IMR-90 (cell line): ENCODE measurements at regions not wholly inside any gene's neighbourhood (a gene's known extent, or its start where the extent isn't known, plus 50 kb on each side); places are given as distances from the start of the nearest gene placed in this dataset.

Experiments
- ATAC-seq: fragments of 200-7000 bp; cut with Tn5 transposase; 2 replicates; pipeline ENCODE4 v1.9.1; 2020; ENCODE audit warnings: low read depth, mild to moderate bottlenecking, moderate library complexity
- BruUV-seq: library from RNA; stranded (reverse); fragments of 400-500 nt; replicated peaks from 2 replicates; lab custom pipeline; 2021; lab: Mats Ljungman, UMichigan
- CTCF ChIA-PET: fragments of 300-600 bp; formaldehyde crosslinking; extraction: SDS; loops from one replicate; lab custom pipeline; 2021; ENCODE audit warnings: antibody characterized with exemption; lab: Yijun Ruan, JAX
- POLR2A ChIA-PET: fragments of 300-600 bp; sonication (Branson Sonifier 250); formaldehyde crosslinking; loops from one replicate; lab custom pipeline; 2022; ENCODE audit warnings: antibody characterized with exemption; ENCODE audit not compliant: unreplicated experiment; lab: Charles Lee
- DNase-seq: peaks from one replicate; pipeline ENCODE4 v3.0.0; 2013
- H2AFZ ChIP-seq: replicated peaks from 2 replicates; pipeline ENCODE3; 2013; ENCODE audit warnings: low read length, mild to moderate bottlenecking; ENCODE audit not compliant: poor library complexity
- H2AK5ac ChIP-seq: 2 replicates; pipeline ENCODE4 v1.6.1; 2013; ENCODE audit warnings: low read depth, low read length, inconsistent platforms
- H2AK9ac ChIP-seq: replicated peaks from 2 replicates; pipeline ENCODE3; 2013; ENCODE audit warnings: mild to moderate bottlenecking, low read depth, low read length, moderate library complexity; ENCODE audit not compliant: poor library complexity
- H2BK120ac ChIP-seq: 2 replicates; pipeline ENCODE4 v1.6.1; 2013; ENCODE audit warnings: low read depth, low read length, inconsistent platforms
- H2BK15ac ChIP-seq: 3 replicates; pipeline ENCODE4 v1.6.1; 2013; ENCODE audit warnings: low read depth, low read length, inconsistent platforms
- H2BK20ac ChIP-seq: 2 replicates; pipeline ENCODE4 v1.6.1; 2013; ENCODE audit warnings: low read depth, mild to moderate bottlenecking, inconsistent platforms, low read length, moderate library complexity
- H2BK5ac ChIP-seq: 2 replicates; pipeline ENCODE4 v1.6.1; 2013; ENCODE audit warnings: mild to moderate bottlenecking, low read depth, low read length, inconsistent platforms; ENCODE audit not compliant: poor library complexity, severe bottlenecking
- H3K14ac ChIP-seq: replicated peaks from 2 replicates; pipeline ENCODE4 v1.6.1; 2013; ENCODE audit warnings: low read depth, low read length, inconsistent platforms
- H3K18ac ChIP-seq: 2 replicates; pipeline ENCODE4 v1.6.1; 2013; ENCODE audit warnings: low read depth, low read length, control low read depth
- H3K23ac ChIP-seq: 2 replicates; pipeline ENCODE4 v1.6.1; 2013; ENCODE audit warnings: low read depth, low read length, inconsistent platforms
- H3K27ac ChIP-seq: 2 replicates; pipeline ENCODE4 v1.5.1; 2013; ENCODE audit warnings: mild to moderate bottlenecking, control low read depth, low read length; ENCODE audit not compliant: insufficient read depth
- H3K27me3 ChIP-seq: 2 replicates; pipeline ENCODE4 v1.6.1; 2013; ENCODE audit warnings: low read length; ENCODE audit not compliant: control insufficient read depth, insufficient read depth
- H3K36me3 ChIP-seq: 2 replicates; pipeline ENCODE4 v1.6.1; 2013; ENCODE audit warnings: low read length, mixed read lengths; ENCODE audit not compliant: control insufficient read depth, insufficient read depth
- H3K4ac ChIP-seq: 2 replicates; pipeline ENCODE4 v1.6.1; 2013; ENCODE audit warnings: low read depth, low read length, inconsistent platforms
- H3K4me1 ChIP-seq: 2 replicates; pipeline ENCODE4 v1.6.1; 2013; ENCODE audit warnings: low read length, mixed read lengths; ENCODE audit not compliant: control insufficient read depth, insufficient read depth
- H3K4me2 ChIP-seq: 2 replicates; pipeline ENCODE4 v1.6.1; 2013; ENCODE audit warnings: low read depth, mild to moderate bottlenecking, control low read depth, low read length, moderate library complexity
- H3K4me3 ChIP-seq: 2 replicates; pipeline ENCODE4 v1.5.1; 2013; ENCODE audit warnings: low read depth, mild to moderate bottlenecking, control low read depth, low read length, moderate library complexity; ENCODE audit not compliant: insufficient read depth
- H3K56ac ChIP-seq: 2 replicates; pipeline ENCODE4 v1.6.1; 2013; ENCODE audit warnings: low read length, inconsistent platforms; ENCODE audit not compliant: insufficient read depth; ENCODE audit errors: extremely low read depth
- H3K79me1 ChIP-seq, 2 experiments: 2 replicates each; pipeline ENCODE4 v1.6.1; 2013; ENCODE audit warnings: low read length in 2 of 2, inconsistent platforms in 1 of 2, low read depth in 1 of 2
- H3K9ac ChIP-seq: 2 replicates; pipeline ENCODE4 v1.6.1; 2013; ENCODE audit warnings: low read depth, low read length, control low read depth
- H3K9me1 ChIP-seq: 2 replicates; pipeline ENCODE4 v1.6.1; 2013; ENCODE audit warnings: low read length, inconsistent platforms; ENCODE audit not compliant: insufficient read depth
- H3K9me3 ChIP-seq: 2 replicates; pipeline ENCODE4 v1.6.1; 2013; ENCODE audit warnings: low read length; ENCODE audit not compliant: control insufficient read depth, insufficient read depth
- H4K20me1 ChIP-seq: 2 replicates; pipeline ENCODE4 v1.6.1; 2013; ENCODE audit warnings: low read length, inconsistent platforms; ENCODE audit not compliant: insufficient read depth
- H4K5ac ChIP-seq: 2 replicates; pipeline ENCODE4 v1.6.1; 2013; ENCODE audit warnings: mild to moderate bottlenecking, low read depth, low read length, control low read depth
- H4K8ac ChIP-seq, 2 experiments: 2 replicates each; pipeline ENCODE4 v1.6.1; 2013; ENCODE audit warnings: low read depth in 2 of 2, low read length in 2 of 2, control low read depth in 1 of 2, inconsistent platforms in 1 of 2
- H4K91ac ChIP-seq: 2 replicates; pipeline ENCODE4 v1.6.1; 2013; ENCODE audit warnings: low read depth, low read length, inconsistent platforms; ENCODE audit not compliant: insufficient read depth
- BHLHE40 ChIP-seq: fragments of 150-350 bp; IDR thresholded peaks from 2 replicates; pipeline ENCODE4 v1.6.1; 2016; ENCODE audit warnings: mild to moderate bottlenecking, low read depth, low read length
- CEBPB ChIP-seq: IDR thresholded peaks from 2 replicates; pipeline ENCODE4 v1.6.1; 2012; ENCODE audit warnings: low read depth, low read length, improper control_type of control experiment
- CHD1 ChIP-seq: IDR thresholded peaks from 2 replicates; pipeline ENCODE4 v1.6.1; 2012; ENCODE audit warnings: low read depth, low read length, improper control_type of control experiment
- FOS ChIP-seq: fragments of 150-350 bp; IDR thresholded peaks from 2 replicates; pipeline ENCODE4 v1.6.1; 2016; ENCODE audit warnings: low read depth, low read length
- MAFK ChIP-seq: IDR thresholded peaks from 2 replicates; pipeline ENCODE4 v1.6.1; 2012; ENCODE audit warnings: low read depth, low read length, improper control_type of control experiment
- MAZ ChIP-seq: IDR thresholded peaks from 2 replicates; pipeline ENCODE4 v1.6.1; 2012; ENCODE audit warnings: low read depth, mild to moderate bottlenecking, low read length, improper control_type of control experiment, moderate library complexity, borderline replicate concordance
- POLR2A ChIP-seq: IDR thresholded peaks from 2 replicates; pipeline ENCODE4 v1.6.1; 2012; ENCODE audit warnings: mild to moderate bottlenecking, low read depth, low read length
- RCOR1 ChIP-seq: IDR thresholded peaks from 2 replicates; pipeline ENCODE4 v1.6.1; 2012; ENCODE audit warnings: mild to moderate bottlenecking, low read length, improper control_type of control experiment; ENCODE audit not compliant: insufficient replicate concordance
- RFX5 ChIP-seq: IDR thresholded peaks from 2 replicates; pipeline ENCODE4 v1.8.0; 2012; ENCODE audit warnings: low read depth, mild to moderate bottlenecking, low read length, moderate library complexity
- WGBS, 2 experiments: methylation state at CpG; one replicate each; pipeline versions ENCODE4 v1.1.5 to v1.1.7; 2013; ENCODE audit warnings: missing lambda C conversion rate in 2 of 2; ENCODE audit not compliant: insufficient read length in 1 of 2; ENCODE audit errors: extremely low coverage in 2 of 2; 5-methylcytosine and 5-hydroxymethylcytosine counted together
- dilution Hi-C: fragments of 300-500 bp; cut with HindIII; formaldehyde crosslinking; loops from one replicate; pipeline ENCODE4 v1.14.3; 2018; ENCODE audit warnings: low sequenced_read_pairs; ENCODE audit not compliant: unreplicated experiment
- in situ Hi-C: fragments of 300-500 bp; cut with MboI; formaldehyde crosslinking; loops from 3 replicates; pipeline ENCODE4 v1.14.3; 2019; ENCODE audit warnings: low sequenced_read_pairs, inconsistent platforms, mixed read lengths
- intact Hi-C: fragments of 100-400 bp; cut with micrococcal nuclease; formaldehyde crosslinking; loops from 2 replicates; pipeline ENCODE4 v1.10.0; 2022
- TF ChIP-seq, protein P1 (sequence below): conservative IDR thresholded peaks from 2 replicates; pipeline ENCODE4 v1.5.1; 2012; ENCODE audit warnings: mild to moderate bottlenecking, low read depth, low read length, improper control_type of control experiment
- TF ChIP-seq, protein P2 (sequence below): fragments of 150-350 bp; IDR thresholded peaks from 2 replicates; pipeline ENCODE4 v1.6.1; 2017; ENCODE audit warnings: mild to moderate bottlenecking, antibody characterized with exemption, low read length, low read depth

DNA sequence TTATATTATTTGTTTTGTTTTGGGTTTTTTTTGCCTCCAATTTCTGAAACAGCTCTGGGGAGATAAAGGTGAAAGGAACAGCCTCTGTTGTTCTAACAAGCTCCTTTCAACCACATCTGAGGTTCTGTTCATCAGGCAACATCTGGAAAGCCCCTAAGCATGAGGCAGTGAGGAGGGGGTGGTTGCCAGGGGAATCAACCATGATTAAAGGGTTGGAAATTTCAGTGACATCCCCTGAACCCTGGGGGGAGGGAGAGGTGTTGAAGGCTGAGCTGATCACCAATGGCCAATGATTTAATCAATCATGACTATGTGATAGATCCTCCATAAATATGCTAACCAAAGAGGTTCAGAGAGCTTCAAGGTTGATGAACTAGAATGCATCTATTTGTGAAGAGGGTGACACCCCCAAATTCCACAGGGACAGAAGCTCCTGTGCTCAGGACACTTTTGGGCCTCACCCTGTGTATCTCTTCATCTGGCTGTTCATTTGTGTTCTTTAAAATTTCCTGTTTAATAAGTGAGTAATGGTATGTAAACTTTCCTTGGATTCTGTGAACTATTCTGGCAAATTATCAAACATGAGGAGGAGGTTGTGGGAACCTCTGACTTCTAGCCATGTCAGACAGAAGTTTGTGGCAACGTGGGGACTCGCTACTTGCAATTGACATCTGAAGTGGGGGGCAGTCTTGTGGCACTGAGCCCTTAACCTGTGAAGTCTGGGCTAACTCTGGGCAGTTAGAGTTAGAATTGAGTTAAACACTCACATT, 221.3 kb downstream of the NHLRC3 start (continued):
- TF ChIP-seq, protein P1, sequence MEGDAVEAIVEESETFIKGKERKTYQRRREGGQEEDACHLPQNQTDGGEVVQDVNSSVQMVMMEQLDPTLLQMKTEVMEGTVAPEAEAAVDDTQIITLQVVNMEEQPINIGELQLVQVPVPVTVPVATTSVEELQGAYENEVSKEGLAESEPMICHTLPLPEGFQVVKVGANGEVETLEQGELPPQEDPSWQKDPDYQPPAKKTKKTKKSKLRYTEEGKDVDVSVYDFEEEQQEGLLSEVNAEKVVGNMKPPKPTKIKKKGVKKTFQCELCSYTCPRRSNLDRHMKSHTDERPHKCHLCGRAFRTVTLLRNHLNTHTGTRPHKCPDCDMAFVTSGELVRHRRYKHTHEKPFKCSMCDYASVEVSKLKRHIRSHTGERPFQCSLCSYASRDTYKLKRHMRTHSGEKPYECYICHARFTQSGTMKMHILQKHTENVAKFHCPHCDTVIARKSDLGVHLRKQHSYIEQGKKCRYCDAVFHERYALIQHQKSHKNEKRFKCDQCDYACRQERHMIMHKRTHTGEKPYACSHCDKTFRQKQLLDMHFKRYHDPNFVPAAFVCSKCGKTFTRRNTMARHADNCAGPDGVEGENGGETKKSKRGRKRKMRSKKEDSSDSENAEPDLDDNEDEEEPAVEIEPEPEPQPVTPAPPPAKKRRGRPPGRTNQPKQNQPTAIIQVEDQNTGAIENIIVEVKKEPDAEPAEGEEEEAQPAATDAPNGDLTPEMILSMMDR = no peak

DNA sequence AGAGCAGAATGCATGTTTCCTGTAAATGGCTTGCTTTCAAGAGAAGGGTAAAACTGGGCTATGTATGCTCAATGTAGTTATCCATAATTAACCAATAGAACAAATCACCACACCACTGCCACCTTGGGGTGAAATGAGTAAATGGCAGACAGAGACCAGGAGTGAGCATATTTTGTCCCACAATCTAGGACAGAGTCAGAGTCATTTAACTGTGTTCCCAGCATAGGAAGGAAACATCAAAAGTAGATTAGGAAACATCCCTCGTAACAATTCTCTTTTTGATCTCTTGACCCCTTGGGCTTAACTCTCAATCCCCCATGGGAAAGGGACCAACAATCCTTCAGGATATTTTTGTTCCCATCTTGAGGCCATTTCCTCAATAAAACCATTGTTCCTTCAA, 224.8 kb downstream of the NHLRC3 start:
- Histone ChIP-seq H3K36me3 (no peaks in the 10 kb centered on the region), H2AK9ac (no peak overlapping the region), H4K5ac (no peak overlapping the region), H3K4me3 (no peak overlapping the region), H3K4me2 (no peak overlapping the region), H4K91ac (no peak overlapping the region), H3K79me1 (no peaks in the 10 kb centered on the region), H3K14ac (no peak overlapping the region), H2AK5ac (no peak overlapping the region), H4K8ac (no peak overlapping the region), H2BK20ac (no peak overlapping the region), H3K27ac (no peak overlapping the region), H3K9me3 (no peaks in the 10 kb centered on the region), H3K4me1 (peaks cover 6% of the 10 kb centered on the region), H3K23ac (no peak overlapping the region), H3K9ac (no peak overlapping the region), H2BK120ac (no peak overlapping the region), H3K27me3 (no peaks in the 10 kb centered on the region), H3K56ac (no peak overlapping the region), H3K18ac (no peak overlapping the region), H2AFZ (no peak overlapping the region), H4K20me1 (no peaks in the 10 kb centered on the region), H3K4ac (no peak overlapping the region), H3K9me1 (no peaks in the 10 kb centered on the region), H2BK15ac (no peak overlapping the region), H2BK5ac (no peak overlapping the region)
- no CpG with 5 or more reads among the region's 1 CpG for WGBS, 2 experiments
- ChIA-PET CTCF (interaction anchor here (1.0 kb wide), 1 partner anchor 109 kb away, joined by 4 read pairs; no protein-coding TSS in a partner anchor), POLR2A (no interaction called here)
- peak; percentile 23 for DNase-seq
- BruUV-seq = no TSS peak
- intact Hi-C loops = loop anchor here (1.0 to 2.0 kb wide), 3 partner anchors 118 to 353 kb away; partner anchors contain the start of gene LHFPL6
- peak; percentile 93 for ATAC-seq
- in situ Hi-C loops = no loop called here
- dilution Hi-C loops = no loop called here
- TF ChIP-seq POLR2A = no peak
- TF ChIP-seq, protein P2, sequence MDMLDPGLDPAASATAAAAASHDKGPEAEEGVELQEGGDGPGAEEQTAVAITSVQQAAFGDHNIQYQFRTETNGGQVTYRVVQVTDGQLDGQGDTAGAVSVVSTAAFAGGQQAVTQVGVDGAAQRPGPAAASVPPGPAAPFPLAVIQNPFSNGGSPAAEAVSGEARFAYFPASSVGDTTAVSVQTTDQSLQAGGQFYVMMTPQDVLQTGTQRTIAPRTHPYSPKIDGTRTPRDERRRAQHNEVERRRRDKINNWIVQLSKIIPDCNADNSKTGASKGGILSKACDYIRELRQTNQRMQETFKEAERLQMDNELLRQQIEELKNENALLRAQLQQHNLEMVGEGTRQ = no peak
- no peak for TF ChIP-seq MAFK
- TF ChIP-seq, protein P1 = peak; percentile 62
- TF ChIP-seq BHLHE40 = no peak
- TF ChIP-seq CEBPB = no peak
- TF ChIP-seq CHD1 = no peak
- no peak for TF ChIP-seq MAZ
- no peak for TF ChIP-seq RCOR1
- no peak for TF ChIP-seq RFX5
- TF ChIP-seq FOS = no peak
